Fibroblast of skin of left quadriceps (primary cell): ENCODE measurements at regions not wholly inside any gene's neighbourhood (a gene's known extent, or its start where the extent isn't known, plus 50 kb on each side); places are given as distances from the start of the nearest gene placed in this dataset.
"Not testable (repeated sequence)": the region's sequence is repeated elsewhere in the genome, so short reads cannot be mapped to it uniquely, and the experiment has no call there.

ENCODE experiments used
- DNase-seq, 2 experiments: peaks; one replicate each; pipeline ENCODE4 v3.0.0-alpha.2; 2013; ENCODE audit warnings: low read depth in 2 of 2

GRCh38 chr16:5993356-5993755, 895.8 kb upstream of the EEF2KMT start:
- DNase-seq = no peak

DNA sequence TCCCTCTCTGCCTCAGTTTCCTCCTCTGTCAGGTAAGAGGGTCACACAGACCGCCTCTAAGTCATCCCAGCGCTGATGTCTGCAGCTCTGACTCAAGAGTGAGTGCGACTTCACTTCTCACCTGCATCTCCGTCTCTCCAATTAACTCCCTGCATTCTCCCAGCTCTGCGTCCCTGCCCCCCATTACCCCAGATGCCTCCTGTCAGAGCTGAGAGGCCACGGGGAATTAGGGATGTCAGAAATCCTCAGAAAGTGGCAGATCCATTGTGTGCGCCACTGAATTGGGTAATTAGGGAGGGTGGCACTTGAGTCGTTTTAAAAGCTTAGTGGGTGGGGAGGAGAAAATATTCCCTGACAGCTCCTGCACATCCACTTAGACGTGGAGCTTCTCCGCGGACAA, 885.4 kb upstream of the EEF2KMT start:
- DNase-seq = no peak

DNA sequence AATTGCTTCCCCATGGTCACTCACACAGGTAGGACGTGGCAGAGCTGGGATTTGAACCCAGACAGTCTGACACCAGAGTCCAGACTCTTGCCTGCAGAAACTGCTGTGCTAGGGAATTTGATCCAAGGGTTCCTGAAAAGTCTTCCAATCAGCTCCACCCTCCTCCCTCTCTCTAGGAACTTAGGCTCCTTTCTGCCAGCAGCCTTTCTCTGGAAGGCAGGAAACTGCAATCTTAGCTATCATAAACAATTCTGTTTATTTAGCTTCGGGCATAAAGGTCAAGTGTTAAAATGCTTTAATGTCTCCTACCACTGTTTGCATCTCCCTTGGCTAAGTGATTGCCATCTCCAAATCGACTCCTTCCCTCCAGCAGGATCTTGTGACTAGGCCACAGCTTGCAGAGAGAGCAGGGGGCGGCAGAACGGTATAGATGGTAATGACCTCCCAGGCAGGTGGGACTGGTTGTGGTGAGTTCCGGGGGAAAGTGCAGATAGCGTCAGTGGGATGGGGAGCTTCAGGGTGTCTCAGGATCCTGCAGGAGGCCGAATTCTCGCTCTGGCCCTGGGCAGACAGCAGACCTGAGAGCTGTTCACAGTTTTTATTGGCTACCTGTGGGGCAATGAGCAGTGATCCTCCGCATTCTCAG, 882.4 kb upstream of the EEF2KMT start:
- no peak for DNase-seq

DNA sequence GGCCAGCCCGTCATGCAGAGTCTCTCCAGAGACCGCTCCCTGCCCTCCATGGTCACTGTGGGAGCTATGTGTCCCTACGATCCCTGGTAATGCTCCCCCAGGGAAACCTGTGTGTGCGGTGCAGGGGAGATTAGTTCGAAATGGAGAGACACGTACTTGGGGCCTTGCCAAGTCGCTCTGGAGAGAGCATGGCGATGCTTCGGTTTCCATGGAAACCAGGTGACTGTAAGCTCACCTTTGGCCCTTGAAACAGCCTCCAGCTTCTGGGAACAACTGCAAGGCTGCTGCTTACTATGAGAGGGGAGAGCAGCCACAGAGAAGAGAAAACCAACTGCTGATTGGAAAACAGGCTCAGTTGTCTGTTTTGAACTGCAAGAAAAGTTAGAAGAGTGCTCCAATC, 879.7 kb upstream of the EEF2KMT start:
- DNase-seq = no peak

GRCh38 chr16:5972747-5973146, 875.2 kb upstream of the EEF2KMT start:
- DNase-seq = no peak

DNA sequence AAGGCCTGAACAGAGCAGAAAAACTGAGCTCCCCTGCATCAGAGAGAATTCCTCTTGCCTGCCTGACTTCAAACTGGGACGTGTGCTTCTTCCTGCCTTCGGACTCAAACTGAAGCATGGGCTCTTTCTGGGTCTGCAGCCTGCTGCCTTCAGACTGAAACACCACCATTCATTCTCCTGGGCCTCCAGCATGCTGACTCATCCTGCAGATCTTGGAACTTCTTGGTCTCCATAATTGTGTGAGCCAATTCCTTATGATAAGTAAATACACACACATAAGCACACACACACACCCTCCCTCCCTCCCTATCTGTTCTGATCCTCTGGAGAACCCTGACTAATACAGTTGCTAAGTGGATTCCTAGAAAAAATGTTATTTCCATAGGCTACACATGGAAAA, 874.3 kb upstream of the EEF2KMT start:
- no peak for DNase-seq

DNA sequence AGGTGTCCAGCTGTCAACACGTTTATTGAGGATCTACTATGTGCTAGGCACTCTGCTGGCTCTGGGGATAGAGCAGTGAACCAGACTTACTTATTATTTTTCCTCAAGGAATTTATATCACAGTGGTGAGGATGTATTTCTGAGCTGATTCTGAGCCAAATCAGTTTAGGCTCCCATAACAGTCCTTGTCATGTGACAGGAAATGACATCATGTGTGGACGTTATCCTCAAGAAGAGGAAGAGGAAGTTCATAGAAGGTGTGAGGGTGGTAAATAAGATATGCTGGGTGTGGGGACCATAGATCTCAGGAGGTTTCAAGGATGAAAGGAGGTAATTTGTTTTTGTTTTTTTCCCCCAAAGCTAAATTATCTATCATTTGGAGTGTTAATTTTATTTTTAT, 873.5 kb upstream of the EEF2KMT start:
- no peak for DNase-seq

- no peak for DNase-seq
Measured at GRCh38 chr16:5966004-5966403, 868.4 kb upstream of the EEF2KMT start.

DNA sequence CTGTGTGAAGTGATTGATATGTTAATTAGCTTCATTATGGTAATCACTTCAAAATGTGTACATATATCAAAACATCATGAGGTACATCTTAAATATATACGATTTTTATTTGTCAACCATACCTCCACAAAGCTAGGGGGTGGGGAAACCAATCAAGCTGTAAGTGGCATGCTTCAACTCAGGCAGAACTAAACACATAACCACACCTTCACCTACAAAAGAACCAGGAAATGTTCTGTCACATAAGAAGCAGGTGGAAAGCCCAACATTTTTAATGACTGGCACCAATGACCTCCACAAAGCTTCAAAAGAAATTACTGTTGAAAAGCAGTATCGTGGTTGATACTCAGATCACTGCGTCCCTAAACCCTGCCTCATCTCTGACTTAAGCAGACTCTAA, 867.7 kb upstream of the EEF2KMT start:
- no peak for DNase-seq

- DNase-seq = no peak
Measured at GRCh38 chr16:5951486-5951885, 853.9 kb upstream of the EEF2KMT start.

DNA sequence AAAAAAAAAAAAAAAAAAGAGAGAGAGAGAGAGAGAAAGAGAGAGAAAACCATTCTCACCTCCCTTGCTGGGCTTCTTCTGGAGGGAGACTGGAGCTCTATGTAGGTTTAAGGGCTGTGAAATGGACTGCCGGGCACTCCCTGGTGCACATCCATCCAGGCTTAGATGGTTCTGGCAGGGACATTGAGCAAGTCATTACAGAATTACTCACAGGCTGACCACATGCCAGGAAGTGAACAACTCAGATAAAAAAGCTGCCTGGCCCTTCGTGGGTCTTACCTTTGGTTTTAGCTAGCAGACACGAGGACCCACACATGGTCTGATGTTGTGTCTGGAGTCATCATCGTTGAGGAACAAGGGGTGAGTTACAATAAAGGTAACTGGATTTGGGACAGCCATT, 847.4 kb upstream of the EEF2KMT start:
- DNase-seq = no peak

DNA sequence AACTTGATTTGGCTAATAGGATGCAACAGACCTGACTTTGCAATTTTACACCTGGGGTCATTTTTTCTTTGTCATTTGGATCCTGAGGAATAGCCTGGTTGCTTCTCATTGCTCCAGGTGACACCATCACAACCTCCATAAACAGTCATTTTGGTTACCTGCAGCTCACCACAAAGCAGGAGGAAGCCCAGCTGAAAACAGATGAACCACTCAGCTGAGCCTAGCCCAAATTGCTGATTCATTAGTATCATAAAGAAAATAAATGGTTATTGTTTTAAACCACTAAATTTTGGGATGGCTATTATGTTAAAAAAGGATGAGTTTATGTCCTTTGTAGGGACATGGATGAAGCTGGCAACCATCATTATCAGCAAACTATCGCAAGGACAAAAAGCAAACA, 841.0 kb upstream of the EEF2KMT start:
- DNase-seq = no peak

DNA sequence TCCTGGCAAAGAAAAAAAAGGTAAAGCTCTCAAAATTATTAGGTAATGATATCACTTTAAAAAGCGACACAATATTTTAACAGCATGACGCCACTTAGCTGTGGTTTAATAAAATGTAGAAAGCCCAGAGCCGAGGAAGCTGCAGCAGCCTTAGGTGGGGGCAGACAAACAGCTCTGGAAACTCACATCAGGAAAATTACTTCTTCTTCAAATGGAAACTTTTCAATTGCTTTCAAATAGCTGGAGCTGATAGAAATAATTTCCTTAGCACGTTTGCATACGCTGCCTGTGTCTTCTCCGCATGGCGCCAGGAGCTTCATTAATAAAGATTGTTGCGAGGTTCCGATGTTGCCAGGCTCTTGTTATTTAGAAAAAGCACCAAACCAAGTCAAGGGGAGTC, 835.3 kb upstream of the EEF2KMT start:
- DNase-seq = no peak

GRCh38 chr16:5928476-5929065, 831.0 kb upstream of the EEF2KMT start:
- no peak for DNase-seq

GRCh38 chr16:5925850-5926249, 828.3 kb upstream of the EEF2KMT start:
- DNase-seq = no peak

DNA sequence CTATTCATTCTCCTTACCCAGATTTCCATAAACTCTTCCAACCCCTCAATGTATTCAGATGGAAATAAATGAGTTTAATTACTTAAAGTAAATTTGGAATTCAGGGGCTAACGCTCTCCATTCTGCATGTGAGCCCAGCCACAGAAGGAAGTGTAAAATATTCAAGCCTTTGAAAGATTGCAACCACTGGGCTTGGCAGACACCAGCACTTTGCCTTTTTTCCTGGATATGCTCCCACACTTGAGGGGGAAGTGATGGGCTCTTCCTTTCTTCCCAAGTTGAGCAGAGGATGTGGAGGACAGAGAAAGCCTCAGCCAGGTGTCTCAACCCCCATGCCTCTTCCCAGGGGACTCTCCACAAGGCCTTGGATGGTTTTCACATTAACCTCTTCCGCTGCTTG, 825.1 kb upstream of the EEF2KMT start:
- DNase-seq = no peak

- no peak for DNase-seq
Measured at GRCh38 chr16:5918567-5919130, 821.1 kb upstream of the EEF2KMT start.

GRCh38 chr16:5917436-5918195, 820.0 kb upstream of the EEF2KMT start:
- DNase-seq = no peak

DNA sequence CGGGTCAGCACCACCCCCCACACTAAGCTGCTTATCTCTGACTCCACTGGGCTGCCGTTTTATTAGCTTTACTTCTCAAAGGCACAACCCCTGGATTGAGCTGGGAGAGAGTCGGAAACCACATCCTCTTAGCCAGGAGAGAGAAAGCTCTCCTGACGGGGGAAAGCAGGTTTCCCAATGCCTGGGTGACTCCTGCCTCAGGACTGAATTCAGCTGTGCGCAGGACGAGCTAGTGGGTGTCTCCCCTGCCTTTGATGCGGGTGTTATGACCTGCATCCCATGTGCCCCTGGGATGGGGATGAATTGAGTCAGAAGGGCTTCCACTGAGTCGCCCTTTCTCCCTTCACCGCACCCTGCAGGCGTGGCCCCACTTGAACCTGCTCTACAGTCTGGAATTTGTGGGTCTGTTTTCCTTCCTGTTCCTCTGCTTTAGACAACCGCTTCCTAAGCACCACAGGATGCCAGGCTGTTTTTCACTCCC, 819.2 kb upstream of the EEF2KMT start:
- no peak for DNase-seq

DNA sequence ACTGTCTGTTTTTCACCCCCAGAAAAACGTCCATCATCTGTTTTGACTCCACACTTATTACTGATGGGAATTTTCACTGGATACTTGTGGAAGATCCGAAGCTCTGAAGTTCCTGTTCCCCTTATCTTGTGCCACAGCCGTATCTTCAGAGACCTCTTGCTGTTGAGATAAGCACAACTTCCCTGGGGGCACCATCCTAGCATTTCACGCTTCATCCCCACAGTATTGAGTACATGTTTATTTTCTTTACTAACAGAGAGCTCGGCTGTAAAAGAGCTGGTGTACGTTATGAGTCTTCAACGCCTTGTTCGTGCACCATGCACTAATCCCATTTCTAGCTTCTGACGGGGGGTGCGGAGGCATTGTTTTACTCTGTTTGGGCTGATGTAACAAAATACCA, 813.6 kb upstream of the EEF2KMT start:
- no peak for DNase-seq

DNA sequence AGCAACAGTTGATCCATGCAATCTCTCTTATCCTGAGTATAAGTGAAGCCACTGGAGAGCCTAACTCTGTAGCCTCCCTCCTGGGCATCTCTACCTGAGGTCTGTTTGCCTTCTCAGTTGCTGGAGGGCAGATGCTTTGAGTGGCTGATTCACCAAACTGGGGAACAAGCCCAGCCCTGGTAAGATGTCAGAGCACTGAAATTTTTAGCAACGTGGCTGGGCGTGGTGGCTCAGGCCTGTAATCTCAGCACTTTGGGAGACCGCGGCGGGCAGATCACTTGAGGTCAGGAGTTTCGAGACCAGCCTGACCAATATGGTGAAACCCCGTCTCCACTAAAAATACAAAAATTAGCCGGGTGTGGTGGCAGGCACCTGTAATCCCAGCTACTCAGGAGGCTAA, 812.0 kb upstream of the EEF2KMT start:
- DNase-seq = not testable (repeated sequence)

- no peak for DNase-seq
Measured at GRCh38 chr16:5907544-5907943, 809.9 kb upstream of the EEF2KMT start.

GRCh38 chr16:5906351-5906750, 808.8 kb upstream of the EEF2KMT start:
- DNase-seq = no peak
